ENCODE measurements at regions not wholly inside any gene's neighbourhood (a gene's known extent, or its start where the extent isn't known, plus 50 kb on each side); places are given as distances from the start of the nearest gene placed in this dataset.

DNA sequence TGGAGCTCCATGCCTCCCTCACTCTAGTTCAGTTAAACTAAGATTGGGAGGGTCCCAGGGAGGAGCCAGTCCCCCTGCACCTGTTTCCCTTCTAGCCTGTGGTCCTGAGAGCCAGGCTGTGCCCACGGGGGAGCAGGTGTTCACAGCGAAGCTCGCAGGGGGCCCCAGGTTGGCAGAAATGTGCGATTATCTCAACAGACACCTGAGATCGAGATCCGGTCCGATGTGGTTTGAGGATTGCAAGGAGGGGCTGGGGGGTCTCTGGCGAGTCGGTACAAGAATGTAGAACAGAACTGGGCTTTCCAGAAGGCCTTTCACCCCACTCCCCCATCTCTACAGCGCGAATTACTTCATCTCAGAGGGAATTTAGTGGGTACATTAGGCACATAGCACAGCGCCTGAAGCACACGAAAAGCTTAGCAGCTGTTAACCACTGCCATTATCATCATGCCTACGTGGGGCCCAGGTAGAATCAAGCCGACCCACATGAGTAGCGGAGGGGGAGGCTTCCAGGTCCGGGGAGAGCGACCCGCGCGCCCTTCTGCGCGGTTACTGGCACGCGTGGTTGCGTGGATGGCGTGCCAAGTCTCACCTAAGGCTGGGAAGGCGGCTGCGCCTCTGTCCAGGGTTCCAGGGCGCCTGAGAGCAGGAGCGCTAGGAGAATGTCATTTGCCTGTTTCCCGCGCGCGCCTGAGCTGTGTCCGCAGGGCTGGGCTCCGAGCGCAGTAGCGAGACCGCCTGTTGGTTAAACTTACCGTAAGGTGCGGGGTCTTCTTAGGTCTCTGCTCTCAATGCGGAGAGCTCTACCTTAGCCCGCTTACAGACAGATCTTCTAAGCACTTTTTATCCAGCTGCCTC is 1539.5 kb upstream of the TMEM132C start:
- no peak for FAIRE-seq
- DNase-seq (ENCODE audit: low spot score in 2 of 2): no peak

DNA sequence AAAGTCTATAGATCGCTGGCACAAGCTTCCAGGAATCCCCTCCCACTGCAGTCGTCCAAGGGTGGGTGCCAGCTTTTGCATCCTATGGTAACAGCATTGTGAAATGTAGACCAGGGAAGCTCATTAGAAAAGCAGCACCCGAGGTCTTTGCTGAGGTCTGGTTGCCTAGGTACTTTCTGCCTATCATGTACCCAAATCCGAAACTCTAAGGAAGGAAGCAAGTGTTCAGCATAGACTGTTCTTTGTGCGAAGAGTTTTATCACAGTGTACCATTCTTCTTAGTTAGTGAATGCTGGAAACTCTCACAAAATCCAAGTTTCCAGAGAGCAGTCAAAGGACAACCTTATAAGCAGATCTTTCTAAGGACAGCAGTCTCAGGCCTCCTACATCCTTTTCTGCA is 1532.7 kb upstream of the TMEM132C start:
- DNase-seq (ENCODE audit: low spot score in 2 of 2) (no peak), FAIRE-seq (no peak)

- no peak for DNase-seq (ENCODE audit: low spot score in 2 of 2)
Observed at GRCh38 chr12:126734710-126735109, 1532.3 kb upstream of the TMEM132C start.

GRCh38 chr12:126741536-126742240 is 1525.3 kb upstream of the TMEM132C start:
- DNase-seq (ENCODE audit: low spot score in 2 of 2) (no peak), FAIRE-seq (no peak)

More at GRCh38 chr12:126734710-126735109, 1532.3 kb upstream of the TMEM132C start:
- FAIRE-seq: no peak

DNA sequence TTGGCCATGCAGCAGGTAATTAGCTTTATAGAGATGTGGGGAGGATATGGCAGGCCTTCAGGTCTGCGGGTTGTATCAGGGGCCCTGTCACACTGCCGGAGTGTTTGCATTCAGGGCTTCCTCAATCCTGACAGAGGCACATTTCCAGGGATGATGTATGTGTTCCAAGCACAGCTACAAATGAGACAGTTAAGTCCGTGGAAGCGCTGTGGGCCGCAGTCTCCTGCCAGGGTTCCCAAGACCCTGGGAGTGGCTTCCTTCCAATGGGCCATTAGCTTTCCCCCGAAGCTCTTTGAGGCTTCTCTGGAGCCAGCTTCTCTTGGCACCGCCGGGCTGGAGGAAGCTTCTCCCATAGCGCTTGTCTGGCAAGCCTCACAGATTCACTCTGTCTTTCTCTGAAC is 1524.7 kb upstream of the TMEM132C start:
- DNase-seq (ENCODE audit: low spot score in 2 of 2) (no peak), FAIRE-seq (no peak)

- no peak for FAIRE-seq
- DNase-seq (ENCODE audit: low spot score in 2 of 2): no peak
Observed at GRCh38 chr12:126747530-126748149, 1519.3 kb upstream of the TMEM132C start.

GRCh38 chr12:126752021-126752420 is 1514.9 kb upstream of the TMEM132C start:
- DNase-seq (ENCODE audit: low spot score in 2 of 2) (no peak), FAIRE-seq (no peak)

GRCh38 chr12:126757326-126757725 is 1509.6 kb upstream of the TMEM132C start:
- FAIRE-seq (no peak), DNase-seq (ENCODE audit: low spot score in 2 of 2) (no peak)

GRCh38 chr12:126760092-126760491 is 1506.9 kb upstream of the TMEM132C start:
- FAIRE-seq (no peak), DNase-seq (ENCODE audit: low spot score in 2 of 2) (no peak)

- DNase-seq (ENCODE audit: low spot score in 2 of 2): no peak
- FAIRE-seq: no peak
Observed at GRCh38 chr12:126761420-126761819, 1505.5 kb upstream of the TMEM132C start.

DNA sequence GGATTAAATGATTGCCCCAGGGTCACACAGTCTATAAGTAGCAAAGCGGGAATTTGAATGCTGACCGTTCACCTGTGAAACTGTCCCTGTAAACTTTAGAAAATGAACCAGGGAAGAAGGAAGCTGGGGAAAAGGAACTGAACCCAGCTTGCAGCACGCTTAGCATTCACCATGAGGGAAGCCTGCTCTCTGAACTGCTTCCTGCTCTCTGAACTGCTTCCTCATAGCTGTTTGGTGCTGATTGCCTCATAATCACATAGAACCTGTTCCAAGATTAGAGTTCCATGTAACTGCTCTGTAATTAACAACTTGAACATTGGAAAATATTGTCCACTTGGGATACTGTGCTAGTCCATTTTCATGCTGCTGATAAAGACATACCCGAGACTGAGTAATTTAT is 1504.8 kb upstream of the TMEM132C start:
- FAIRE-seq: no peak
- no peak for DNase-seq (ENCODE audit: low spot score in 2 of 2)

DNA sequence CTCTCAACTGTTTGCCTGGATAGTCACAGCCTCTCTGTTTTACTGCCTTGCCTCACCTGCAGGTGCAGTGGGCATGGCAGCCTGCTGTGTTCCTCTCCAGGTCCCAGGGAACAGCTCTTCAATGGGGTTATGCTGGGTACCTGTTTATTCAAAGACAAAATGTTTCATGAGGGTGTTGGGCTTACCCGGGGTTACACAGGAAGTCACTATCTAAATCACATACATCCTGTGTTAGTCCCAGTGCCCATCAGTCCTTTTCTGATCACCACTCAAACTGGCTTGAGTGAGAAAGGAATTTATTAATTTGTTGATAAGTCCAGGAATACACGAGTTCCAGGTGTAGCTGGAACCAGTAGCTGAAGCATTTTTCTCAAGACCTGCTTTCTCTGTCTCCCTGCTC is 1503.6 kb upstream of the TMEM132C start:
- DNase-seq (ENCODE audit: low spot score in 2 of 2) (no peak), FAIRE-seq (no peak)

DNA sequence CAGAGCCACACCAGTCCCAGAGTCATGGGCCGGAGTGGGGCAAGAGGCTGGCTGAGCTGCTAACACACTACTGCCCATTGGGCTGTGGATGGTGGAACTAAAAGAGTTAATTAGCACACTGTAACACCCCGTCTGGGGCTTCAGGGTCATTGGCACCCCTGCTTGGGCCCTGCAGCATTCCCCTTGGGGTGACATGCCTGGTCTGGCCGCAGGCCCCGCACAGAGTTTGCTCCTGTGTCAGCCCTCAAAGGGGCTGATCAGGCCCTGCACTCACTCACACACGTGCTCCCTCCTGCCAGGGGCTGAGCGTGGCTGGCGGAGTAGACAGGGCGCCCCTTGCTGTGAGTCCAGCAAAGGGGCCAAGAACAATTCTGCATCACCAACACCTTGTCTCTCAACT is 1499.6 kb upstream of the TMEM132C start:
- FAIRE-seq (no peak), DNase-seq (ENCODE audit: low spot score in 2 of 2) (no peak)

DNA sequence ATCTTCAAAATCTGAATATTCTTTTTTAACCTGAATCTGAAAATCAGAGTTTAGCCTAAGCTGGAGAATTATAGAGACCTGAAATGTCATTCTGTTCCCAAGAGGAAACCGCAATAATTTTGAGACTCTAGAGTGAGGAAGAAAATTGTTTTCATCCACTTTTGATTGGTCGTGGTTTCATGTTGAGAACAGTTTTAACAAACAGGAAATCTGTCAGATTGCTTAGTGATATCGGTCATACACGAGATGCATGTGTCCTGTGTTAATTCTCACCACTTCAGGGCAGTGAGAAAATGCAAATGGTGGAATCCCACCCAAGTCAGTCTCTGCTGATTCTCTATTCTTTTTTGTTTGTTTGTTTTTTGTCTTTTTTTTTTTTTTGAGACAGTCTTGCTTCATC is 1498.5 kb upstream of the TMEM132C start:
- DNase-seq (ENCODE audit: low spot score in 2 of 2) (no peak), FAIRE-seq (no peak)

- DNase-seq (ENCODE audit: low spot score in 2 of 2): no peak
- FAIRE-seq: no peak
Observed at GRCh38 chr12:126770188-126770587, 1496.8 kb upstream of the TMEM132C start.

- FAIRE-seq: no peak
Observed at GRCh38 chr12:126772171-126772864, 1494.7 kb upstream of the TMEM132C start.

DNA sequence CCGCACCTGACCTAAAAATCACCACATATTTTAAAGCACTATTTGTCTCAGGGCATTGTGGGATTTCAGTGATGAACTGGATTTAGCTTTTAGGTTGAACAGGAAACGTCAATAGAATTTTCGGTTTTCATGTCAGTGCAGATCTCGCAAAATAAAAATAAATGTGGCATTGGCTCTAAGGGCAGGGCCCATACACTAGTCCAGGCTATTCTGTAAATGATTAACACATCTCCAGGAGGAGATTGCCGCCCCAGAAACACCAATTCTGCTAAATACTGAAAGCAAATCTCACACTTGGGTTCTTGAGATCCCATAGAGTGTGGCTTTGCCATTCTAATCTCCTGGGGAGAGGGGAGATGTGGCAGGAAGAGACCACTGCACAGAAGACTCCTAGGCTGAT is 1494.0 kb upstream of the TMEM132C start:
- FAIRE-seq: no peak
- no peak for DNase-seq (ENCODE audit: low spot score in 2 of 2)

More at GRCh38 chr12:126772171-126772864, 1494.7 kb upstream of the TMEM132C start:
- DNase-seq (ENCODE audit: low spot score in 2 of 2): no peak

DNA sequence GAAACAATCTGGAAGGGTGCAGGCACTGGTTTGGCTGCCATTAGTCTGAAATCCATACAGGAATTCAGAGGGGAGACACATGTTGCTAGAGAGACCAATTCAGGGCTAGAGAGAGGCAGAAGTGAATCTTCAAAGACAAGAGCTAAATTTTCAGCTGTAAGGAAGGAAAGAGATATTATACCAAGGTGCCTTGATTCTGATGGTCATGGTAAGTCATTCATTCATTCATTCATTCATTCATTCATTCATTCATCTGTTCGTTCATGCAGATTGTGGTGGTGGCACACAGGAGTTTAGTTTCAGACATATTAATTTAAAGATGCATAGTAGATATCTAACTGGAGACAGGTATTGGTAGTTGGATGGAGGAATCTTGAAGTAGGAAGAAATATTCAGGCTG is 1493.5 kb upstream of the TMEM132C start:
- FAIRE-seq: no peak
- DNase-seq (ENCODE audit: low spot score in 2 of 2): no peak

DNA sequence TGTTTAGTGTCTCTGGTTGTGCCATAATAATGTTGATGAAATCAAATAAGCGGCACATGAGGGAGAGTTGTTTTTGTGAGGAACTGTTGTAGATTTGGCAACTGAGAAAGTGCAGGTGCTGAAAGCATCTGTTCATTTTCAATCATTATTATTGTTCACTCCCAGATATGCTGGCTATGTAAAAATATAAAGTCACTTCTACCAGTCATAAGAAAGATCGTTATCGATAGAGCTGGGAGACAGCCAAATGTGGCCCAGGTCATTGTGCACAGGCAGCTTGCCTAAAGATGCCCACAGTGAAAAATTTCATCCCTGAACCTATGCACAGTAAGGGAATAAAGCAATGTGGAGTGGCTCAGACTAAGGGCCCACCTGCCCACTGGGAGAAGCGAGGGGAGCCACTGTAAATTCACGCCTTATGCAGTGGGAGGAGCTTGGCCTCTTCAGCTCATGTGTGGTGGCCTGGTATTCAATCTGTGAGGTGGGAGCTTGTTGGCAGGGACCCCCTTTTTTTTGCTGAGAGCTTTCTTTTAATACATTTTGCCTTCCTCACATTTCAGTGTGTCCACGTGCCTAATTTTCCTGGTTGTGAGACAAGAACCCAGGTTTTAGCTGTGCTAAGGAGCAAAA is 1490.8 kb upstream of the TMEM132C start:
- no peak for FAIRE-seq
- no peak for DNase-seq (ENCODE audit: low spot score in 2 of 2)

GRCh38 chr12:126780343-126780742 is 1486.6 kb upstream of the TMEM132C start:
- no peak for DNase-seq (ENCODE audit: low spot score in 2 of 2)
- no peak for FAIRE-seq

Measured in frontal cortex (tissue), 3 donors.